AG04450 (cell line): ENCODE measurements at regions not wholly inside any gene's neighbourhood (a gene's known extent, or its start where the extent isn't known, plus 50 kb on each side); places are given as distances from the start of the nearest gene placed in this dataset.

ENCODE experiments used
- CTCF ChIA-PET: fragments of 300-600, 350-600 bp; formaldehyde crosslinking; extraction: SDS; loops from one replicate; lab custom pipeline; 2022; ENCODE audit warnings: antibody characterized with exemption, inconsistent platforms; lab: Charles Lee
- POLR2A ChIA-PET: fragments of 350-600 bp; formaldehyde crosslinking; extraction: SDS; loops from one replicate; lab custom pipeline; 2021; ENCODE audit warnings: antibody characterized with exemption, inconsistent platforms; lab: Yijun Ruan, JAX
- DNase-seq: peaks from one replicate; pipeline ENCODE4 v3.0.0-alpha.2; 2011; ENCODE audit warnings: low read depth, low spot score
- H3K27ac ChIP-seq: one replicate; pipeline ENCODE4 v1.5.1; 2012; ENCODE audit warnings: low read depth, low read length, control low read depth
- H3K27me3 ChIP-seq: one replicate; pipeline ENCODE4 v1.6.0; 2012; ENCODE audit warnings: low read length; ENCODE audit not compliant: control insufficient read depth, insufficient read depth
- H3K4me3 ChIP-seq: 2 replicates; pipeline ENCODE4 v1.5.1; 2011; ENCODE audit warnings: mild to moderate bottlenecking, low read depth, low read length, control low read depth
- H3K9me3 ChIP-seq: 2 replicates; pipeline ENCODE4 v1.5.1; 2012; ENCODE audit warnings: low read length; ENCODE audit not compliant: control insufficient read depth, insufficient read depth
- CTCF ChIP-seq: IDR thresholded peaks from 2 replicates; pipeline ENCODE4 v1.5.1; 2011; ENCODE audit warnings: low read depth, low read length, control low read depth, inconsistent platforms

GRCh38 chr7:153443032-153443701 lies 609.0 kb upstream of the DPP6 start:
- TF ChIP-seq CTCF = no peak
- no peak overlapping the region for H3K27ac ChIP-seq
- ChIA-PET POLR2A (no interaction called here), CTCF (no interaction called here)
- H3K4me3 ChIP-seq = no peak overlapping the region
- H3K9me3 ChIP-seq = peaks cover 50% of the 10 kb centered on the region
- H3K27me3 ChIP-seq = no peaks in the 10 kb centered on the region
- DNase-seq = no peak

- POLR2A ChIA-PET = no interaction called here
- no peak overlapping the region for H3K27ac ChIP-seq
- H3K4me3 ChIP-seq = no peak overlapping the region
- TF ChIP-seq CTCF = no peak
- peaks cover 40% of the 10 kb centered on the region for H3K9me3 ChIP-seq
- no peaks in the 10 kb centered on the region for H3K27me3 ChIP-seq
- CTCF ChIA-PET = no interaction called here
- DNase-seq = no peak
These were observed 607.6 kb upstream of the DPP6 start for GRCh38 chr7:153444641-153445040.

- Histone ChIP-seq H3K9me3 (peaks cover 31% of the 10 kb centered on the region), H3K27ac (no peak overlapping the region), H3K4me3 (no peak overlapping the region), H3K27me3 (no peaks in the 10 kb centered on the region)
- DNase-seq = no peak
- ChIA-PET CTCF (no interaction called here), POLR2A (no interaction called here)
- no peak for TF ChIP-seq CTCF
These were observed 606.6 kb upstream of the DPP6 start for GRCh38 chr7:153445641-153446040.

- Histone ChIP-seq H3K4me3 (no peak overlapping the region), H3K9me3 (peaks cover 24% of the 10 kb centered on the region), H3K27me3 (no peaks in the 10 kb centered on the region), H3K27ac (no peak overlapping the region)
- no peak for DNase-seq
- ChIA-PET POLR2A (no interaction called here), CTCF (no interaction called here)
- TF ChIP-seq CTCF = no peak
These were observed 605.7 kb upstream of the DPP6 start for GRCh38 chr7:153446490-153446889.

GRCh38 chr7:153447011-153447410 lies 605.2 kb upstream of the DPP6 start:
- Histone ChIP-seq H3K9me3 (peaks cover 24% of the 10 kb centered on the region), H3K27ac (no peak overlapping the region), H3K4me3 (no peak overlapping the region), H3K27me3 (no peaks in the 10 kb centered on the region)
- ChIA-PET CTCF (no interaction called here), POLR2A (no interaction called here)
- DNase-seq = no peak
- TF ChIP-seq CTCF = no peak
